ENCODE measurements at regions not wholly inside any gene's neighbourhood (a gene's known extent, or its start where the extent isn't known, plus 50 kb on each side); places are given as distances from the start of the nearest gene placed in this dataset.

- no peak overlapping the region for H3K4me3 ChIP-seq (replicated peaks; ENCODE audit: low read depth, low read length)
- peak; percentile 47 for TF ChIP-seq CTCF (IDR thresholded peaks at IDR 0.05; ENCODE audit: low read depth, low read length, missing control alignments)
- no peak for DNase-seq (ENCODE audit: extremely low read depth, low read depth)
Observed at GRCh38 chr13:74573654-74574053, 439.4 kb upstream of the KLF12 start.

- DNase-seq (ENCODE audit: extremely low read depth, low read depth), result no peak
- no peak for TF ChIP-seq CTCF (IDR thresholded peaks at IDR 0.05; ENCODE audit: low read depth, low read length, missing control alignments)
- H3K4me3 ChIP-seq (replicated peaks; ENCODE audit: low read depth, low read length), result no peak overlapping the region
Observed at GRCh38 chr13:74571811-74572210, 437.6 kb upstream of the KLF12 start.

- H3K4me3 ChIP-seq (replicated peaks; ENCODE audit: low read depth, low read length), result no peak overlapping the region
- DNase-seq (ENCODE audit: extremely low read depth, low read depth), result no peak
- no peak for TF ChIP-seq CTCF (IDR thresholded peaks at IDR 0.05; ENCODE audit: low read depth, low read length, missing control alignments)
Observed at GRCh38 chr13:74570834-74571233, 436.6 kb upstream of the KLF12 start.

GRCh38 chr13:74570046-74570445, 435.8 kb upstream of the KLF12 start:
- no peak for DNase-seq (ENCODE audit: extremely low read depth, low read depth)
- TF ChIP-seq CTCF (IDR thresholded peaks at IDR 0.05; ENCODE audit: low read depth, low read length, missing control alignments), result no peak
- H3K4me3 ChIP-seq (replicated peaks; ENCODE audit: low read depth, low read length), result no peak overlapping the region

- TF ChIP-seq CTCF (IDR thresholded peaks at IDR 0.05; ENCODE audit: low read depth, low read length, missing control alignments), result no peak
- no peak overlapping the region for H3K4me3 ChIP-seq (replicated peaks; ENCODE audit: low read depth, low read length)
- DNase-seq (ENCODE audit: extremely low read depth, low read depth), result no peak
Observed at GRCh38 chr13:74569251-74569650, 435.0 kb upstream of the KLF12 start.

- no peak overlapping the region for H3K4me3 ChIP-seq (replicated peaks; ENCODE audit: low read depth, low read length)
- TF ChIP-seq CTCF (IDR thresholded peaks at IDR 0.05; ENCODE audit: low read depth, low read length, missing control alignments), result no peak
- DNase-seq (ENCODE audit: extremely low read depth, low read depth), result no peak
Observed at GRCh38 chr13:74567485-74567884, 433.3 kb upstream of the KLF12 start.

GRCh38 chr13:74562381-74562780, 428.2 kb upstream of the KLF12 start:
- H3K4me3 ChIP-seq (replicated peaks; ENCODE audit: low read depth, low read length), result no peak overlapping the region
- TF ChIP-seq CTCF (IDR thresholded peaks at IDR 0.05; ENCODE audit: low read depth, low read length, missing control alignments), result no peak
- no peak for DNase-seq (ENCODE audit: extremely low read depth, low read depth)
